ENCODE measurements at regions not wholly inside any gene's neighbourhood (a gene's known extent, or its start where the extent isn't known, plus 50 kb on each side); places are given as distances from the start of the nearest gene placed in this dataset.

DNA sequence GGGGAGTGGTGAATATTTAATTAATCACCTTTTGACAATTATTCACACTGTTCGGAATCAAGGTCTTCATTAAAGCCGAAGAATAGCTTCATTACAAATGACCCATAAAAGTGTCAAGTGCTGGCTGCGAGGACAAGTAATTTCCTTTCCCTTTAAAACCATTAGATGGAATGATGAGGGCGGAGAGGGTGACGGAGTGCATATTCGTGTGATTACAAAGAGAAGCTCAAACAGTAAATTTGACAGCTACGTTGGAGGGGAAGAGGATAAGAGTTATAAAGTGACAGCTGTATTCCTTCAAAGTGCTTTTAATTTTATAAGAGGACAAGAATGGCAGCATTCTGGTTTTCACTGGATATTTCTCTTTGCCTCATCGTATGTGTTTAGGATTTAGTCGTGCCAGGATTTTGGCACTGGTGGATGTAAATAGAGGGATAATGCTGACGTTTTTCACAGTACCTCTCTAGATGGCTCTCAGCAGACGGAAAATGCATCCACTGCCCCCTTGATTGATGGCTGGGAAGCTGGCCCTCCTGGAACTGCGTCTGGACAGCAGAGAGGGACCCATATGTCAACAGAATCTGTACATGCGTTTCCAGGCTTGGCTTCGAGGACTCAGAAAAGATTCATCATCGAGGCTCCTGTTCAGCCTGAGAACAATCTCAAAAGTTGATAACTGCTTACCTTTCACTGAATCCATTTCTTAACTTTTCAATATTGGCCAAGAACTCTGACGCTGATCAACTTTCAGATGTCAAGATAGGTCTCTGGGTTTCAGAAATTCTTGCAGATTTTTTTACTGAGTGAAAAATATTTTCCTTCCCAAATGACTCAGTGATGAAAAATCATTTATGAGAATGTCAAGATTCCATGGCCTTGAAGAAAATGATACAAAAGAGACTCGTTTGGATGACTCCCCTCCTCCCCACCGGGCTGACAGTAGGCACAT, 50.4 kb upstream of the IRX2 start:
- Histone ChIP-seq H3K4me1 (ENCODE audit: control insufficient read depth, insufficient read depth, low read length) (no peaks in the 10 kb centered on the region), H3K9me3 (replicated peaks; ENCODE audit: control insufficient read depth, insufficient read depth, low read length) (no peaks in the 10 kb centered on the region; the same call in 2 of the 3 replicates), H3K27me3 (replicated peaks in 1 of 2; ENCODE audit: control insufficient read depth in 2 of 2, insufficient read depth in 2 of 2, low read length in 1 of 2) (no peaks in the 10 kb centered on the region), H4K20me1 (ENCODE audit: control insufficient read depth, insufficient read depth) (no peaks in the 10 kb centered on the region), H3K4me2 (ENCODE audit: control insufficient read depth, insufficient read depth) (no peak overlapping the region), H3K9ac (ENCODE audit: control insufficient read depth, insufficient read depth, low read length) (no peak overlapping the region), H3K27ac (ENCODE audit: control insufficient read depth, insufficient read depth) (no peak overlapping the region), H3K79me2 (ENCODE audit: control insufficient read depth, insufficient read depth, low read length) (no peaks in the 10 kb centered on the region), H3K4me3 (no peak overlapping the region), H2AFZ (ENCODE audit: control insufficient read depth, low read depth, low read length) (no peak overlapping the region), H3K36me3 (ENCODE audit: control insufficient read depth in 2 of 2, insufficient read depth in 2 of 2, low read length in 1 of 2) (no peaks in the 10 kb centered on the region)
- FAIRE-seq (no peak), ATAC-seq (no peak), DNase-seq (ENCODE audit: low read depth, low spot score) (no peak)
- POLR2A ChIA-PET = no interaction called here
- in situ Hi-C loops (cut with MboI) = no loop called here
- RAD21 ChIA-PET (ENCODE audit: unreplicated experiment) = no interaction called here
- TF ChIP-seq, protein P1, sequence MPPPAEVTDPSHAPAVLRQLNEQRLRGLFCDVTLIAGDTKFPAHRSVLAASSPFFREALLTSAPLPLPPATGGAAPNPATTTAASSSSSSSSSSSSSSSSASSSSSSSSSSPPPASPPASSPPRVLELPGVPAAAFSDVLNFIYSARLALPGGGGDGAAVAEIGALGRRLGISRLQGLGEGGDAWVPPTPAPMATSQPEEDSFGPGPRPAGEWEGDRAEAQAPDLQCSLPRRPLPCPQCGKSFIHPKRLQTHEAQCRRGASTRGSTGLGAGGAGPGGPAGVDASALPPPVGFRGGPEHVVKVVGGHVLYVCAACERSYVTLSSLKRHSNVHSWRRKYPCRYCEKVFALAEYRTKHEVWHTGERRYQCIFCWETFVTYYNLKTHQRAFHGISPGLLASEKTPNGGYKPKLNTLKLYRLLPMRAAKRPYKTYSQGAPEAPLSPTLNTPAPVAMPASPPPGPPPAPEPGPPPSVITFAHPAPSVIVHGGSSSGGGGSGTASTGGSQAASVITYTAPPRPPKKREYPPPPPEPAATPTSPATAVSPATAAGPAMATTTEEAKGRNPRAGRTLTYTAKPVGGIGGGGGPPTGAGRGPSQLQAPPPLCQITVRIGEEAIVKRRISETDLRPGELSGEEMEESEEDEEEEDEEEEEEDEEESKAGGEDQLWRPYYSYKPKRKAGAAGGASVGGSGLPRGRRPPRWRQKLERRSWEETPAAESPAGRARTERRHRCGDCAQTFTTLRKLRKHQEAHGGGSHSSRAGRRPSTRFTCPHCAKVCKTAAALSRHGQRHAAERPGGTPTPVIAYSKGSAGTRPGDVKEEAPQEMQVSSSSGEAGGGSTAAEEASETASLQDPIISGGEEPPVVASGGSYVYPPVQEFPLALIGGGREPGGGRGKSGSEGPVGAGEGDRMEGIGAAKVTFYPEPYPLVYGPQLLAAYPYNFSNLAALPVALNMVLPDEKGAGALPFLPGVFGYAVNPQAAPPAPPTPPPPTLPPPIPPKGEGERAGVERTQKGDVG (CRISPR knock-in tag; IDR thresholded peaks at IDR 0.05) = no peak
- intact Hi-C loops (cut with micrococcal nuclease; ENCODE audit: unreplicated experiment) = no loop called here
- 11% methylated on average over 18 of the region's 18 CpGs for WGBS (ENCODE audit: insufficient coverage, insufficient replicate concordance, low lambda C conversion rate, missing lambda C conversion rate)
- SMC1A ChIA-PET (ENCODE audit: uncharacterized antibody, unreplicated experiment) = no interaction called here
- CTCF ChIA-PET = no interaction called here
- BruUV-seq (replicated peaks) = no TSS peak
